ENCODE measurements at regions not wholly inside any gene's neighbourhood (a gene's known extent, or its start where the extent isn't known, plus 50 kb on each side); places are given as distances from the start of the nearest gene placed in this dataset.

- CTCF ChIA-PET, result interaction anchor here (0.9 to 2.0 kb wide), 4 partner anchors 8 to 99 kb away, joined by 3 to 12 read pairs (median 5); no protein-coding TSS in a partner anchor
- Histone ChIP-seq H3K4me3 (ENCODE audit: low read depth, low read length) (no peak overlapping the region), H3K9me3 (no peaks in the 10 kb centered on the region), H3K27me3 (replicated peaks; ENCODE audit: control insufficient read depth, insufficient read depth, low read length) (no peaks in the 10 kb centered on the region), H3K36me3 (ENCODE audit: control insufficient read depth, insufficient read depth, low read length) (no peaks in the 10 kb centered on the region), H3K4me1 (peaks cover 54% of the 10 kb centered on the region)
- Mint-ChIP-seq H3K9me3 (ENCODE audit: unreplicated experiment) (no peaks in the 10 kb centered on the region), H3K27ac (ENCODE audit: unreplicated experiment) (peak overlapping the region; percentile 83), H3K4me3 (ENCODE audit: unreplicated experiment) (peak overlapping the region; percentile 61), H3K36me3 (ENCODE audit: insufficient read depth, unreplicated experiment) (peaks cover 11% of the 10 kb centered on the region), H3K4me1 (ENCODE audit: low read depth, unreplicated experiment) (peaks cover 31% of the 10 kb centered on the region), H3K27me3 (ENCODE audit: insufficient read depth, unreplicated experiment) (no peaks in the 10 kb centered on the region)
- TSS peak; percentile 89 for BruUV-seq (replicated peaks)
- POLR2A ChIA-PET, result interaction anchor here (0.8 to 1.3 kb wide), 4 partner anchors 13 to 128 kb away, joined by 3 to 4 read pairs (median 3); partner anchors contain the start of gene EEF1E1
- TF ChIP-seq, protein P1, sequence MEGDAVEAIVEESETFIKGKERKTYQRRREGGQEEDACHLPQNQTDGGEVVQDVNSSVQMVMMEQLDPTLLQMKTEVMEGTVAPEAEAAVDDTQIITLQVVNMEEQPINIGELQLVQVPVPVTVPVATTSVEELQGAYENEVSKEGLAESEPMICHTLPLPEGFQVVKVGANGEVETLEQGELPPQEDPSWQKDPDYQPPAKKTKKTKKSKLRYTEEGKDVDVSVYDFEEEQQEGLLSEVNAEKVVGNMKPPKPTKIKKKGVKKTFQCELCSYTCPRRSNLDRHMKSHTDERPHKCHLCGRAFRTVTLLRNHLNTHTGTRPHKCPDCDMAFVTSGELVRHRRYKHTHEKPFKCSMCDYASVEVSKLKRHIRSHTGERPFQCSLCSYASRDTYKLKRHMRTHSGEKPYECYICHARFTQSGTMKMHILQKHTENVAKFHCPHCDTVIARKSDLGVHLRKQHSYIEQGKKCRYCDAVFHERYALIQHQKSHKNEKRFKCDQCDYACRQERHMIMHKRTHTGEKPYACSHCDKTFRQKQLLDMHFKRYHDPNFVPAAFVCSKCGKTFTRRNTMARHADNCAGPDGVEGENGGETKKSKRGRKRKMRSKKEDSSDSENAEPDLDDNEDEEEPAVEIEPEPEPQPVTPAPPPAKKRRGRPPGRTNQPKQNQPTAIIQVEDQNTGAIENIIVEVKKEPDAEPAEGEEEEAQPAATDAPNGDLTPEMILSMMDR (IDR thresholded peaks at IDR 0.05; ENCODE audit: insufficient read depth in 1 of 2, low read depth in 1 of 2, low read length in 1 of 2, severe bottlenecking in 1 of 2, unreplicated experiment in 1 of 2), result no peak
- intact Hi-C loops (cut with micrococcal nuclease; ENCODE audit: unreplicated experiment), result loop anchor here (5.0 kb wide), 2 partner anchors 73 to 92 kb away; no protein-coding TSS in a partner anchor
- DNase-seq, result peak; percentile 79 to 89
Measured at GRCh38 chr6:8229915-8230756, 127.8 kb upstream of the EEF1E1 start.

GRCh38 chr6:8225113-8225512 is 122.8 kb upstream of the EEF1E1 start:
- TF ChIP-seq, protein P1 (IDR thresholded peaks at IDR 0.05; ENCODE audit: insufficient read depth in 1 of 2, low read depth in 1 of 2, low read length in 1 of 2, severe bottlenecking in 1 of 2, unreplicated experiment in 1 of 2), result no peak
- intact Hi-C loops (cut with micrococcal nuclease; ENCODE audit: unreplicated experiment), result no loop called here
- Mint-ChIP-seq H3K4me3 (ENCODE audit: unreplicated experiment) (no peak overlapping the region), H3K27me3 (ENCODE audit: insufficient read depth, unreplicated experiment) (no peaks in the 10 kb centered on the region), H3K4me1 (ENCODE audit: low read depth, unreplicated experiment) (peaks cover 19% of the 10 kb centered on the region), H3K36me3 (ENCODE audit: insufficient read depth, unreplicated experiment) (peaks cover 12% of the 10 kb centered on the region), H3K27ac (ENCODE audit: unreplicated experiment) (no peak overlapping the region), H3K9me3 (ENCODE audit: unreplicated experiment) (no peaks in the 10 kb centered on the region)
- no peaks in the 10 kb centered on the region for H3K27me3 ChIP-seq (replicated peaks; ENCODE audit: control insufficient read depth, insufficient read depth, low read length)
- no peaks in the 10 kb centered on the region for H3K9me3 ChIP-seq
- no peaks in the 10 kb centered on the region for H3K36me3 ChIP-seq (ENCODE audit: control insufficient read depth, insufficient read depth, low read length)
- POLR2A ChIA-PET, result no interaction called here
- H3K4me1 ChIP-seq, result peaks cover 28% of the 10 kb centered on the region
- no peak for DNase-seq
- CTCF ChIA-PET, result no interaction called here
- no peak overlapping the region for H3K4me3 ChIP-seq (ENCODE audit: low read depth, low read length)
- BruUV-seq (replicated peaks), result no TSS peak

DNA sequence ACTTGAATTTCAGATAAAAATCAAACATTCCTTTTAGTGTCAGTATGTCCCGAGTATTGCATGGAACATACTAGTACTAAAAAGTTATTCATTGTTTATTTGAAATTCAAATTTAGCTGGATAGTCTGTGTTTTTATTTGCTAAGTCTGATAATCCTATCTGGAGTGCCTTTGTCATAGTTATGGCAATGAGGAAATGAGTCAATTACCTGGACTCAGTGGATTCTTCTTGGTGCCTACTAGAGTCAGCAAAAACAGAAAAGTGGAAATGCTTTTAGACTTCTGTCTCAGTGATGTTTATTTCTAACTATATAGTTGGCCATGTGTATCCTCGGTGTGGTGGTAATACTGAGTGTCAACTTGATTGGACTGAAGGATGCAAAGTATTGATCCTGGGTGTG is 121.3 kb upstream of the EEF1E1 start:
- intact Hi-C loops (cut with micrococcal nuclease; ENCODE audit: unreplicated experiment), result no loop called here
- CTCF ChIA-PET, result no interaction called here
- DNase-seq, result no peak
- Mint-ChIP-seq H3K27ac (ENCODE audit: unreplicated experiment) (peak overlapping the region; percentile 48), H3K9me3 (ENCODE audit: unreplicated experiment) (no peaks in the 10 kb centered on the region), H3K4me3 (ENCODE audit: unreplicated experiment) (no peak overlapping the region), H3K4me1 (ENCODE audit: low read depth, unreplicated experiment) (peaks cover 10% of the 10 kb centered on the region), H3K36me3 (ENCODE audit: insufficient read depth, unreplicated experiment) (peaks cover 8% of the 10 kb centered on the region), H3K27me3 (ENCODE audit: insufficient read depth, unreplicated experiment) (no peaks in the 10 kb centered on the region)
- H3K4me1 ChIP-seq, result peaks cover 23% of the 10 kb centered on the region
- H3K9me3 ChIP-seq, result no peaks in the 10 kb centered on the region
- no peak overlapping the region for H3K4me3 ChIP-seq (ENCODE audit: low read depth, low read length)
- H3K27me3 ChIP-seq (replicated peaks; ENCODE audit: control insufficient read depth, insufficient read depth, low read length), result no peaks in the 10 kb centered on the region
- POLR2A ChIA-PET, result no interaction called here
- BruUV-seq (replicated peaks), result no TSS peak
- no peaks in the 10 kb centered on the region for H3K36me3 ChIP-seq (ENCODE audit: control insufficient read depth, insufficient read depth, low read length)
- TF ChIP-seq, protein P1 (IDR thresholded peaks at IDR 0.05; ENCODE audit: insufficient read depth in 1 of 2, low read depth in 1 of 2, low read length in 1 of 2, severe bottlenecking in 1 of 2, unreplicated experiment in 1 of 2), result no peak

Data from Caco-2 (cell line).